Upper lobe of left lung (tissue), 4 donors: ENCODE measurements at regions not wholly inside any gene's neighbourhood (a gene's known extent, or its start where the extent isn't known, plus 50 kb on each side); places are given as distances from the start of the nearest gene placed in this dataset.

Experiments used
- POLR2AphosphoS5 ChIP-seq, 2 donors: sonication (generic); formaldehyde crosslinking; IDR thresholded peaks; one replicate each; pipeline ENCODE4 v1.5.1; 2017; ENCODE audit warnings: antibody characterized with exemption in 2 of 2
- TF ChIP-seq, protein P1 (sequence below), 6 experiments: fragments of 450-650 bp in 4 of 6; fragments of 200-600 bp in 2 of 6; sonication (generic) in 2 of 6; IDR thresholded peaks; one replicate each; pipeline ENCODE4 v1.5.1; 2016 to 2019; ENCODE audit warnings: antibody characterized with exemption in 6 of 6

DNA sequence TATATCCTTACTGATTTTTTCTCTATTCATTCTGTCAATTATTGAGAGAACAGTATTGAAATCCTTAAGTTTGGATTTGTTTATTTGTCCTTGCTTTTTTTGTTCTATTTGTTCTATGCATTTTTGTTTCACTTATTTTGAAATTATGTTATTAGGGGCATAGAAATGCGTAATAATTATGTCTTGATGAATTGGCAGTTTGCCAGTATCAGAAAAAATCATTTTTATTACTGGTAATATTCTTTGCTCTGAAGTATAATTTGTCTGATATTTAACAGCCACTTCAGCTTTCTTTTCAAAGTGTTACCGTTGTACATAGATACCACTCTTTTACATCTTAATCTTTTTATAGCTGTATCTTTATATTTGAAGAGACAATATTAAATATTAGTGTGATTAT is 2090.9 kb upstream of the WWC1 start:
- no peak for TF ChIP-seq POLR2AphosphoS5 (IDR thresholded peaks at IDR 0.05)
- TF ChIP-seq, protein P1, sequence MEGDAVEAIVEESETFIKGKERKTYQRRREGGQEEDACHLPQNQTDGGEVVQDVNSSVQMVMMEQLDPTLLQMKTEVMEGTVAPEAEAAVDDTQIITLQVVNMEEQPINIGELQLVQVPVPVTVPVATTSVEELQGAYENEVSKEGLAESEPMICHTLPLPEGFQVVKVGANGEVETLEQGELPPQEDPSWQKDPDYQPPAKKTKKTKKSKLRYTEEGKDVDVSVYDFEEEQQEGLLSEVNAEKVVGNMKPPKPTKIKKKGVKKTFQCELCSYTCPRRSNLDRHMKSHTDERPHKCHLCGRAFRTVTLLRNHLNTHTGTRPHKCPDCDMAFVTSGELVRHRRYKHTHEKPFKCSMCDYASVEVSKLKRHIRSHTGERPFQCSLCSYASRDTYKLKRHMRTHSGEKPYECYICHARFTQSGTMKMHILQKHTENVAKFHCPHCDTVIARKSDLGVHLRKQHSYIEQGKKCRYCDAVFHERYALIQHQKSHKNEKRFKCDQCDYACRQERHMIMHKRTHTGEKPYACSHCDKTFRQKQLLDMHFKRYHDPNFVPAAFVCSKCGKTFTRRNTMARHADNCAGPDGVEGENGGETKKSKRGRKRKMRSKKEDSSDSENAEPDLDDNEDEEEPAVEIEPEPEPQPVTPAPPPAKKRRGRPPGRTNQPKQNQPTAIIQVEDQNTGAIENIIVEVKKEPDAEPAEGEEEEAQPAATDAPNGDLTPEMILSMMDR (IDR thresholded peaks at IDR 0.05): no peak
